HG03095 (cell line): ENCODE measurements at regions not wholly inside any gene's neighbourhood (a gene's known extent, or its start where the extent isn't known, plus 50 kb on each side); places are given as distances from the start of the nearest gene placed in this dataset.
"Not testable (repeated sequence)": the region's sequence is repeated elsewhere in the genome, so short reads cannot be mapped to it uniquely, and the experiment has no call there.

ENCODE experiments used
- ATAC-seq: cut with Tn5 transposase; IDR thresholded peaks from one replicate; pipeline ENCODE4 v1.9.1; 2021; ENCODE audit warnings: moderate library complexity; ENCODE audit not compliant: unreplicated experiment

DNA sequence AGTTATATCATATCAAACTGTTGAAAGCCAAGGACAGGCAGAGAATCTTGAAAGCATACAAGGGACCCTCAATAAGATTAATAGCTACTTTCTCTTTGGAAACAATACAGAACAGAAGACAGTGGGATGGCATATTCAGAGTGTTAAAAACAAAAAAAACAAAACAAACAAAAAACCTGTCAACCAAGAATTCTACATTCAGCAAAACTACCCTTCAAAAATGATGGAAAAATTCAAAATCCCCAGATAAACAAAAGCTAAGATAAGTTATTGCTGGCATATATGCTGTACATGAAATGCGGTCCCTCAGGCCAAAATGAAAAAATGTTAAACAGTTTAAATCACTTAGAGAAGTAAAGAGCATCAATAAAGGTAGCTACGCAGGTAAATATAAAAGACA is 425.1 kb downstream of the ACTL7B start:
- ATAC-seq = no peak

- no peak for ATAC-seq
Observed at GRCh38 chr9:108427751-108428150, 428.0 kb downstream of the ACTL7B start.

- not testable (repeated sequence) for ATAC-seq
Observed at GRCh38 chr9:108426421-108426940, 429.3 kb downstream of the ACTL7B start.

GRCh38 chr9:108423433-108423832 is 432.4 kb downstream of the ACTL7B start:
- no peak for ATAC-seq

DNA sequence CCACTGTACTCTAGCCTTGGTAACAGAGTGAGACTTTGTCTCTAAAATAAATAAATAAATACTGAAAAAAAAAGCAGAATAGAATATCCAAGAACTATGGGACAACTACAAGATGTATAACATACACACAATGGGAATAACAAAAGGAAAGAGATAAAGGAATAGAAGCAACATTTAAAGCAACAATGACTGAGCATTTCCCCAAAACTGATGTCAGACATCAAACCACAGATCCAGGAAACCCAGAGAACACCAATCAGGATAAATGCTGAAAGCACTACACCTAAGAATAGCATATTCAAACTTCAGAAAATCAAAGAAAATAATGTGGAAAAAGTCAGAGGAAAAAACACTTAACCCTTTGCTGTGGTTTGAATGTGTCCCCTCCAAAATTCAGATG is 436.4 kb downstream of the ACTL7B start:
- ATAC-seq = no peak

- no peak for ATAC-seq
Observed at GRCh38 chr9:108417726-108418125, 438.1 kb downstream of the ACTL7B start.

GRCh38 chr9:108417312-108417711 is 438.5 kb downstream of the ACTL7B start:
- no peak for ATAC-seq

DNA sequence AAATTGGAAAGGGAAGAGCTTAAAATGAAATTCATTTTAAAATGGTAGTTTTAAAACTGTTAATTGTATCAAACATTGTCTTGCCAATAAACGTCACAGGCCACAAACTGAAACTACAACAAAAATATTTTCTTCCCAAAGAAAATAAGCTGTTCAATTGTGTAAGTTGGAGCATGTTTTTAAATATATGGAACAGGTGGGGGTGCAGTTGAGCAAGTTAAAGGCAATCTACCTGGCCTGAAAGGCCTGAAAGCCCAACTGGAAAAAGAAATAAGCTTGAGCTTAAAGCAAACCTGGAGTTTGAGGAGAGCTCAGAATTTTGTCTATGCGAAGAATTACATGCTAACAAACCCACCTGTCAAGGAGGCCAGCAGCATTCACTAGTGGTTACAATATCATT is 439.5 kb downstream of the ACTL7B start:
- no peak for ATAC-seq

GRCh38 chr9:108413809-108414208 is 442.0 kb downstream of the ACTL7B start:
- no peak for ATAC-seq

DNA sequence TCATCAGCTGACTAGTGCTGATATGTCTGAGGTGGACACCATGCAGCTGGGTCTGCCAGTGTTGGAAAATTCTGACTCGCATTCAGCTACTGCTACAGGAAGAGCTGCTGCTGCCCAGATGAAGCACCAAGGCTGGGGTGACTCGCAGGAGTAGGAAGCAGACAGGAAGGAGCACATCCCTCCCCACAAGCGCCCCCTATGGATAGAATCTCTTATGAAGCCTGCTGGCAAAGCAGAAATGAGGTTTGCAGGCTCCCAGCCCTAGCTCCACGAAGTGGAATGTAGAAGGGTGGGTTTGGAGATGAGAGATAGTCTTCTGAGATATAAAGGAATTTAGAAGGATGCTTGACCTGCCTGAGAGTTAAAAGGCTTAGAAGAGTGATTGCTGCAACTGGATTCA is 443.0 kb downstream of the ACTL7B start:
- ATAC-seq = no peak

DNA sequence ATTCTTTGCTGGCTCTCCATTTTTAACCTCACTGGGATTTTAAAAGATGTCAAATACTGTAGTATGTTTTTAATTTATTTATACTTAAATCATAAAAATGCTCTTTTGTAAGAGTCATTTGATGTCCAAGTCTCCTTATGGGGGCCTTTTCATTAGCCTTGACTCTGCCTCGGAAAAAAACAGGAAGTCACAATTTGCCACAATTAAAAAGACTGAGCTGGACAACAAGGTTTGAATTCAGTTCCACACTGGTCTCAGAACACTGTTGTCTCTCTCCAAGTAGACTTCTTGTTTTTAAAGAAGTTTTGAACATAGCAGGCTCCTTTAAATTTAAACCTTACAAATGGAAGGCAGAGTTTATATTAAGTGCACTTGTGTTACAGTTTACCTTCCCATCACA is 444.2 kb downstream of the ACTL7B start:
- ATAC-seq = no peak

DNA sequence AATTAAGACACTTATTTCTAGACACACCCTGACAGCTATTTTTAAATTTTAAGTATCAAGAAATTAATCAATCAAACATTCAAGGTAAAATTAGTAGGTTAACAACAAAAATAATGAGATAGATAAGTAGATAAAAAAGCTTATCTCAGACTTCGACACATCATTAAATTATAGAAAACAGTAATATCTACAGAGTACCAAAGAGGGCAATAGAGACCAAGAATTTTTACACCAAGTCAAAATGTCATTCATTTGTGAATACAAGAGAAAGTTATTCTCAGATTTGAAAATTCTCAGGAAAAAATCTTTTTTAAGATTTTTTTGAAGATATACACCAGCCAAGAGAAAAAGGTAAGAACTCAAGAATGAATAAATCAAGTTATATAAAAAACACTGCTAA is 445.6 kb downstream of the ACTL7B start:
- no peak for ATAC-seq

GRCh38 chr9:108400297-108400696 is 455.5 kb downstream of the ACTL7B start:
- ATAC-seq = no peak

GRCh38 chr9:108399851-108400250 is 455.9 kb downstream of the ACTL7B start:
- ATAC-seq = no peak

DNA sequence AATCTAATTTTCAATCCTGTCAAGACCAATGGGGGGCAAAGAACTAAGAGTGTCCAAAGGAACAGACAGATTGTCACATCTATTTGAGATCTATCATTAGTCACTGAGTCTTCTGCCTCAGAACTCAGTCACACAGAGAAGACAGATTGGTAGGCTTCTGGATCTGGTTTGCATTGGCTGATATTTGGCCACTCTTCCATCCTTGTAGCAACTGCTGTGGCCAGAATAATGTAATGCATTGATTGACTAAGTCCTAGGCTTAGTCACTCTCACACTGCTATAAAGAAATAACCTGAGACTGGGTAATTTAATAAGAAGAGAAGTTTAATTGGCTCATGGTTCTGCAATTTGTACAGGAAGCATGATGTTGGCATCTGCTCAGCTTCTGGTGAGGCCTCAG is 458.5 kb downstream of the ACTL7B start:
- ATAC-seq = no peak

GRCh38 chr9:108396611-108397010 is 459.2 kb downstream of the ACTL7B start:
- ATAC-seq = no peak

DNA sequence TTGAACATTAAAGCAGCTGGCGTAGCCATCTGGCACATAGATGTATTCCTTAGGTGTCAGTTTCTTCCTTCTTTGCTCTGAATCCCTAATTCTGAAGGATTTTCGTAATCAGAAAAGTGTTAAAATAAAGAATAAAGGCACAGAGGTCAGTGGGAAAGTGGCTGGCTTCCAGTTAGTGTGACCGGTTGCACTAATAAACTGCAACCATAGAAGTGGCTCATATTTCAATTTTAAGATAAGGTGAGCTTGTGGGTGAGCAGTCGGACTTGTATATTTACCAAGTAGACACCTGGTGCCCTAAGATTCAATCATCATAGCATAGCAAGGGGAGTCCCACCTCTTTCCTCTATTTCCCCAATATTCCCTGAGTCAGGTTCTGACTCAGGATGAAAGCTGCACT is 459.6 kb downstream of the ACTL7B start:
- no peak for ATAC-seq

GRCh38 chr9:108395421-108395820 is 460.4 kb downstream of the ACTL7B start:
- ATAC-seq = no peak

GRCh38 chr9:108394726-108395125 is 461.1 kb downstream of the ACTL7B start:
- no peak for ATAC-seq

DNA sequence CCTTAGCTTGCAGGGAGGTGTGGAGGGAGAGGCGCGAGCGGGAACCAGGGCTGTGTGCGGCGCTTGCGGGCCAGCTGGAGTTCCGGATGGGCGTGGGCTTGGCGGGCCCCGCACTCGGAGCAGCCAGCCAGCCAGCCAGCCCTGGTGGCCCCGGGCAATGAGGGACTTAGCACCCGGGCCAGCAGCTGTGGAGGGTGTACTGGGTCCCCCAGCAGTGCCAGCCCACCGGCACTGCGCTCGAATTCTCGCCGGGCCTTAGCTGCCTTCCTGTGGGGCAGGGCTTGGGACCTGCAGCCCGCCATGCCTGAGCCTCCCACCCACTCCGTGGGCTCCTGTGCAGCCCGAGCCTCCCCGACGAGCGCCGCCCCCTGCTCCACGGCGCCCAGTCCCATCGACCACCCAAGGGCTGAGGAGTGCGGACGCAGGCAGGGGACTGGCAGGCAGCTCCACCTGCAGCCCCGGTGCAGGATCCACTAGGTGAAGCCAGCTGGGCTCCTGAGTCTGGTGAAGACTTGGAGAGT is 462.2 kb downstream of the ACTL7B start:
- ATAC-seq = not testable (repeated sequence)

DNA sequence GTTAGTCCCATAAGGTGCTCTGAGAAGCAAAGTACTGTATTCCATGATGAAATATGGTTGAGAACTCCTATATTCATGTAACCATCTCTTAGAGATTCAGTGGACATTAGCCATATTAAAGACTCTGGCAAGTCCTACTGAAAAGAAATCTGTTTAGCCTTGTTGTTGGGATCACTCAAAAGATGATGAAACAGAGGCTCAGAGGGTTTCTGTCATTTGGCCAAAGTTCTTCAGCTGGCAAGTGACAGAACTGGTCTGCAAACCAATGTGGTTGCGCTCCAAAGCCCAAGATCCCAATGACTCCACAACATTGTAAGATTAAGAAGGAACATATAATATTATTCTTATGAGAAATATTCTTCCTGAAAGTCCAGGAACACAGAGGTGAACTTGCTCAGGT is 462.9 kb downstream of the ACTL7B start:
- ATAC-seq = no peak

DNA sequence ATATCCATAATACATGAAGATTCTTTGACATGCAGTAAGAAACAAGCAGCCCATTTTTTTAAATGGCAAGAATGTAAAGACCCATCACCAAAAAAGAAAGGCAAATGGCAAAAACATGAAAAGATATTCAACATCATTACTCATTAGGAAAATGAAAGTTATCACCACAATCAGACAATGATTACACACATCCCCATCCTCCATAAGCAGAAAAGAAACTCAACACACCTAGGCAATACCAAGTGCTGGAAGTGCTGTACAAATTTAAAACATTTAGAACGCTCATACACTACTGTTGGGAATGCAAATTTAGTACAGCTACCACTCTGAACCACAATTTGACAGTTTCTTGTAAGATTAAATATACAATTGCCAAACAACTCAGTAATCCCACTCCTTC is 466.7 kb downstream of the ACTL7B start:
- ATAC-seq = no peak

GRCh38 chr9:108386859-108387384 is 468.9 kb downstream of the ACTL7B start:
- no peak for ATAC-seq
